Esophagus muscularis mucosa (tissue), 4 donors: ENCODE measurements at regions not wholly inside any gene's neighbourhood (a gene's known extent, or its start where the extent isn't known, plus 50 kb on each side); places are given as distances from the start of the nearest gene placed in this dataset.

ENCODE experiments used
- EP300 ChIP-seq: sonication (generic); formaldehyde crosslinking; IDR thresholded peaks from one replicate; pipeline ENCODE4 v1.6.1; 2017; ENCODE audit warnings: antibody characterized with exemption
- POLR2A ChIP-seq: fragments of 450-650 bp; IDR thresholded peaks from one replicate; pipeline ENCODE4 v1.6.1; 2017; ENCODE audit warnings: antibody characterized with exemption, moderate library complexity, mild to moderate bottlenecking, low read depth
- POLR2AphosphoS5 ChIP-seq, 2 donors: sonication (generic); formaldehyde crosslinking; IDR thresholded peaks; one replicate each; pipeline ENCODE4 v1.6.1; 2017; ENCODE audit warnings: antibody characterized with exemption in 2 of 2
- TF ChIP-seq, protein P1 (sequence below), 3 experiments: fragments of 200-600 bp in 2 of 3; fragments of 450-650 bp in 1 of 3; sonication (generic) in 2 of 3; IDR thresholded peaks; one replicate each; pipeline ENCODE4 v1.5.1; 2017 to 2019; ENCODE audit warnings: antibody characterized with exemption in 3 of 3, mild to moderate bottlenecking in 2 of 3, moderate library complexity in 1 of 3

DNA sequence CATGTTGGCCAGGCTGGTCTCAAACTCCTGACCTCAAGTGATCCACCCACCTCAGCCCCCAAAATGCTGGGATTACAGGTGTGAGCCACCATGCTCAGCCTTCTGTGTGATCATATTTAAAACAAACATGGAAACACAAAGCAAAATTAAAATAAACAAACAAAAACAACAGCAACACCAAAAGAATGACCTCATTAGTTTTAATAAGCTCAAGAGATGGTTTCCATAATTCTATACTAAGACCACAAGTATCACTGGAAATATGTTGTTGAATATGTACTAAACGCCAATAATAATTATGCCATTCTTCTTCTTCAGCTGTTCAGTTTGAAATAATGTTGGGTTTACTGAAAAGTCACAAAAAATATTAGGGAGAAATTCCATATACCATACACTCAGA is 526.4 kb downstream of the LRRIQ3 start:
- TF ChIP-seq, protein P1, sequence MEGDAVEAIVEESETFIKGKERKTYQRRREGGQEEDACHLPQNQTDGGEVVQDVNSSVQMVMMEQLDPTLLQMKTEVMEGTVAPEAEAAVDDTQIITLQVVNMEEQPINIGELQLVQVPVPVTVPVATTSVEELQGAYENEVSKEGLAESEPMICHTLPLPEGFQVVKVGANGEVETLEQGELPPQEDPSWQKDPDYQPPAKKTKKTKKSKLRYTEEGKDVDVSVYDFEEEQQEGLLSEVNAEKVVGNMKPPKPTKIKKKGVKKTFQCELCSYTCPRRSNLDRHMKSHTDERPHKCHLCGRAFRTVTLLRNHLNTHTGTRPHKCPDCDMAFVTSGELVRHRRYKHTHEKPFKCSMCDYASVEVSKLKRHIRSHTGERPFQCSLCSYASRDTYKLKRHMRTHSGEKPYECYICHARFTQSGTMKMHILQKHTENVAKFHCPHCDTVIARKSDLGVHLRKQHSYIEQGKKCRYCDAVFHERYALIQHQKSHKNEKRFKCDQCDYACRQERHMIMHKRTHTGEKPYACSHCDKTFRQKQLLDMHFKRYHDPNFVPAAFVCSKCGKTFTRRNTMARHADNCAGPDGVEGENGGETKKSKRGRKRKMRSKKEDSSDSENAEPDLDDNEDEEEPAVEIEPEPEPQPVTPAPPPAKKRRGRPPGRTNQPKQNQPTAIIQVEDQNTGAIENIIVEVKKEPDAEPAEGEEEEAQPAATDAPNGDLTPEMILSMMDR (IDR thresholded peaks at IDR 0.05), result no peak
- TF ChIP-seq POLR2AphosphoS5 (IDR thresholded peaks at IDR 0.05) (no peak), POLR2A (no peak), EP300 (no peak)
